HUDEP-2 (cell line): ENCODE measurements at regions not wholly inside any gene's neighbourhood (a gene's known extent, or its start where the extent isn't known, plus 50 kb on each side); places are given as distances from the start of the nearest gene placed in this dataset.
"Not testable (repeated sequence)": the region's sequence is repeated elsewhere in the genome, so short reads cannot be mapped to it uniquely, and the experiment has no call there.

Experiments used
- DNase-seq, 76 experiments: peaks; one replicate each; lab custom pipeline; 2025; ENCODE audit not compliant: unreplicated experiment in 76 of 76; lab: John Stamatoyannopoulos, UW

- DNase-seq = no peak
Observed at GRCh38 chr13:87972568-87972967, 301.4 kb downstream of the SLITRK5 start.

GRCh38 chr13:87975035-87975434 lies 303.9 kb downstream of the SLITRK5 start:
- no peak for DNase-seq

- not testable (repeated sequence) for DNase-seq
Observed at GRCh38 chr13:87976650-87977049, 305.5 kb downstream of the SLITRK5 start.

GRCh38 chr13:87981416-87981815 lies 310.2 kb downstream of the SLITRK5 start:
- DNase-seq = no peak

GRCh38 chr13:87982400-87982799 lies 311.2 kb downstream of the SLITRK5 start:
- no peak for DNase-seq

GRCh38 chr13:87986639-87987250 lies 315.6 kb downstream of the SLITRK5 start:
- no peak for DNase-seq

- DNase-seq = no peak
Observed at GRCh38 chr13:87998081-87998480, 326.9 kb downstream of the SLITRK5 start.

- DNase-seq = no peak
Observed at GRCh38 chr13:87999240-87999700, 328.1 kb downstream of the SLITRK5 start.

- DNase-seq = peak in 1 of 76 experiments; percentile 4
Observed at GRCh38 chr13:87999788-88000187, 328.6 kb downstream of the SLITRK5 start.

- DNase-seq = no peak
Observed at GRCh38 chr13:88000239-88000638, 329.1 kb downstream of the SLITRK5 start.

- DNase-seq = no peak
Observed at GRCh38 chr13:88000787-88001186, 329.6 kb downstream of the SLITRK5 start.

GRCh38 chr13:88005188-88005587 lies 334.0 kb downstream of the SLITRK5 start:
- no peak for DNase-seq

- DNase-seq = no peak
Observed at GRCh38 chr13:88014527-88014926, 343.4 kb downstream of the SLITRK5 start.

GRCh38 chr13:88022431-88023208 lies 351.4 kb downstream of the SLITRK5 start:
- no peak for DNase-seq

- no peak for DNase-seq
Observed at GRCh38 chr13:88026241-88026640, 355.1 kb downstream of the SLITRK5 start.

GRCh38 chr13:88031980-88032559 lies 360.9 kb downstream of the SLITRK5 start:
- no peak for DNase-seq

- not testable (repeated sequence) for DNase-seq
Observed at GRCh38 chr13:88036205-88036604, 365.0 kb downstream of the SLITRK5 start.

- DNase-seq = no peak
Observed at GRCh38 chr13:88042489-88042888, 371.3 kb downstream of the SLITRK5 start.

GRCh38 chr13:88051746-88052482 lies 380.7 kb downstream of the SLITRK5 start:
- peak in 1 of 76 experiments; percentile 14 for DNase-seq

GRCh38 chr13:88063741-88064140 lies 392.6 kb downstream of the SLITRK5 start:
- no peak for DNase-seq

GRCh38 chr13:88066847-88067246 lies 395.7 kb downstream of the SLITRK5 start:
- no peak for DNase-seq
